ENCODE measurements at regions not wholly inside any gene's neighbourhood (a gene's known extent, or its start where the extent isn't known, plus 50 kb on each side); places are given as distances from the start of the nearest gene placed in this dataset.

- H2AFZ ChIP-seq (ENCODE audit: low read depth, low read length) = no peak overlapping the region
- no peak overlapping the region for H3K9ac ChIP-seq (ENCODE audit: insufficient read depth in 1 of 2, low read depth in 2 of 2, low read length in 2 of 2)
- TF ChIP-seq HOXB6 (CRISPR knock-in tag; IDR thresholded peaks at IDR 0.05; ENCODE audit: borderline replicate concordance) (no peak), KLF16 (IDR thresholded peaks at IDR 0.05) (no peak), MAFK (IDR thresholded peaks at IDR 0.05; ENCODE audit: low read length) (no peak), PREB (CRISPR knock-in tag; IDR thresholded peaks at IDR 0.05) (no peak), HDAC3 (IDR thresholded peaks at IDR 0.05; ENCODE audit: borderline replicate concordance, partially characterized antibody) (no peak), ZNF324 (CRISPR knock-in tag; IDR thresholded peaks at IDR 0.05) (no peak), POLR2AphosphoS5 (IDR thresholded peaks at IDR 0.05; ENCODE audit: control insufficient read depth, insufficient read depth, low read depth, low read length) (no peak)
- TF ChIP-seq, protein P1, sequence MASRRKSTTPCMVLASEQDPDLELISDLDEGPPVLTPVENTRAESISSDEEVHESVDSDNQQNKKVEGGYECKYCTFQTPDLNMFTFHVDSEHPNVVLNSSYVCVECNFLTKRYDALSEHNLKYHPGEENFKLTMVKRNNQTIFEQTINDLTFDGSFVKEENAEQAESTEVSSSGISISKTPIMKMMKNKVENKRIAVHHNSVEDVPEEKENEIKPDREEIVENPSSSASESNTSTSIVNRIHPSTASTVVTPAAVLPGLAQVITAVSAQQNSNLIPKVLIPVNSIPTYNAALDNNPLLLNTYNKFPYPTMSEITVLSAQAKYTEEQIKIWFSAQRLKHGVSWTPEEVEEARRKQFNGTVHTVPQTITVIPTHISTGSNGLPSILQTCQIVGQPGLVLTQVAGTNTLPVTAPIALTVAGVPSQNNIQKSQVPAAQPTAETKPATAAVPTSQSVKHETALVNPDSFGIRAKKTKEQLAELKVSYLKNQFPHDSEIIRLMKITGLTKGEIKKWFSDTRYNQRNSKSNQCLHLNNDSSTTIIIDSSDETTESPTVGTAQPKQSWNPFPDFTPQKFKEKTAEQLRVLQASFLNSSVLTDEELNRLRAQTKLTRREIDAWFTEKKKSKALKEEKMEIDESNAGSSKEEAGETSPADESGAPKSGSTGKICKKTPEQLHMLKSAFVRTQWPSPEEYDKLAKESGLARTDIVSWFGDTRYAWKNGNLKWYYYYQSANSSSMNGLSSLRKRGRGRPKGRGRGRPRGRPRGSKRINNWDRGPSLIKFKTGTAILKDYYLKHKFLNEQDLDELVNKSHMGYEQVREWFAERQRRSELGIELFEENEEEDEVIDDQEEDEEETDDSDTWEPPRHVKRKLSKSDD (conservative IDR thresholded peaks at IDR 0.05; ENCODE audit: low read length) = no peak
- CTCF ChIA-PET (ENCODE audit: low intra/inter-chr PET ratio) = no interaction called here
- no peak overlapping the region for H3K4me3 ChIP-seq
- 0% methylated on average over 4 of the region's 4 CpGs for WGBS (ENCODE audit: insufficient coverage, low coverage, missing lambda C conversion rate)
- in situ Hi-C loops (cut with MboI) = no loop called here
- H3K36me3 ChIP-seq (ENCODE audit: control insufficient read depth, insufficient read depth, low read length) = no peaks in the 10 kb centered on the region
- H3K79me2 ChIP-seq (ENCODE audit: control insufficient read depth, insufficient read depth, low read length) = no peaks in the 10 kb centered on the region
- ATAC-seq = no peak
- no TSS peak for BruUV-seq (replicated peaks)
- no peak for FAIRE-seq
- H3K9me1 ChIP-seq (ENCODE audit: control insufficient read depth, insufficient read depth, low read length) = no peaks in the 10 kb centered on the region
- intact Hi-C loops (cut with micrococcal nuclease) = no loop called here
- POLR2A ChIA-PET = no interaction called here
- H3K27me3 ChIP-seq (ENCODE audit: control insufficient read depth in 2 of 2, insufficient read depth in 2 of 2, low read length in 2 of 2) = no peaks in the 10 kb centered on the region
- no peak overlapping the region for H3K4me2 ChIP-seq (ENCODE audit: insufficient read depth, low read length)
- no peak for DNase-seq (ENCODE audit: extremely low read depth in 1 of 4, low spot score in 3 of 4)
- H4K20me1 ChIP-seq (replicated peaks; ENCODE audit: control insufficient read depth, insufficient read depth, low read length) = no peaks in the 10 kb centered on the region
- H3K27ac ChIP-seq (ENCODE audit: extremely low read depth, low read depth, low read length) = no peak overlapping the region
- no peaks in the 10 kb centered on the region for H3K4me1 ChIP-seq (replicated peaks in 1 of 2; ENCODE audit: control insufficient read depth in 2 of 2, insufficient read depth in 2 of 2, low read length in 2 of 2)
- H3K9me3 ChIP-seq (replicated peaks; ENCODE audit: control insufficient read depth, insufficient read depth, low read depth, low read length) = no peaks in the 10 kb centered on the region
Measured at GRCh38 chr6:164520916-164521315, 788.5 kb downstream of the C6orf118 start.

Data from K562 (cell line).